H7 (cell line): ENCODE measurements at regions not wholly inside any gene's neighbourhood (a gene's known extent, or its start where the extent isn't known, plus 50 kb on each side); places are given as distances from the start of the nearest gene placed in this dataset.
"Not testable (repeated sequence)": the region's sequence is repeated elsewhere in the genome, so short reads cannot be mapped to it uniquely, and the experiment has no call there.

ENCODE experiments used
- DNase-seq: peaks from one replicate; pipeline ENCODE4 v3.0.0; 2012
- H3K27me3 ChIP-seq: 2 replicates; pipeline ENCODE4 v1.6.0; 2011; ENCODE audit warnings: mild to moderate bottlenecking, low read length; ENCODE audit not compliant: control insufficient read depth, insufficient read depth
- H3K36me3 ChIP-seq: replicated peaks from 2 replicates; pipeline ENCODE4 v1.5.1; 2011; ENCODE audit warnings: low read length; ENCODE audit not compliant: control insufficient read depth, insufficient read depth
- H3K4me3 ChIP-seq: 2 replicates; pipeline ENCODE4 v1.5.1; 2011; ENCODE audit warnings: low read depth, mild to moderate bottlenecking, control low read depth, low read length, moderate library complexity; ENCODE audit not compliant: insufficient read depth

GRCh38 chr16:26394409-26394808, 672.3 kb upstream of the C16orf82 start:
- Histone ChIP-seq H3K4me3 (no peak overlapping the region), H3K27me3 (no peaks in the 10 kb centered on the region), H3K36me3 (no peaks in the 10 kb centered on the region)
- no peak for DNase-seq

- Histone ChIP-seq H3K36me3 (no peaks in the 10 kb centered on the region), H3K27me3 (no peaks in the 10 kb centered on the region), H3K4me3 (no peak overlapping the region)
- DNase-seq, result no peak
These were observed 671.0 kb upstream of the C16orf82 start for GRCh38 chr16:26395700-26396099.

GRCh38 chr16:26396511-26397235, 670.1 kb upstream of the C16orf82 start:
- Histone ChIP-seq H3K27me3 (no peaks in the 10 kb centered on the region), H3K4me3 (no peak overlapping the region), H3K36me3 (no peaks in the 10 kb centered on the region)
- no peak for DNase-seq

GRCh38 chr16:26413780-26414179, 652.9 kb upstream of the C16orf82 start:
- H3K36me3 ChIP-seq, result no peaks in the 10 kb centered on the region
- DNase-seq, result peak; percentile 2
- no peak overlapping the region for H3K4me3 ChIP-seq
- no peaks in the 10 kb centered on the region for H3K27me3 ChIP-seq

- not testable (repeated sequence) for DNase-seq
These were observed 647.3 kb upstream of the C16orf82 start for GRCh38 chr16:26419458-26419857.

GRCh38 chr16:26430618-26431017, 636.1 kb upstream of the C16orf82 start:
- DNase-seq, result no peak
- no peaks in the 10 kb centered on the region for H3K27me3 ChIP-seq
- H3K4me3 ChIP-seq, result no peak overlapping the region
- no peaks in the 10 kb centered on the region for H3K36me3 ChIP-seq

More at GRCh38 chr16:26419458-26419857, 647.3 kb upstream of the C16orf82 start:
- not testable (repeated sequence) for H3K36me3 ChIP-seq, H3K27me3 ChIP-seq, H3K4me3 ChIP-seq

- Histone ChIP-seq H3K4me3 (no peak overlapping the region), H3K27me3 (no peaks in the 10 kb centered on the region), H3K36me3 (no peaks in the 10 kb centered on the region)
- DNase-seq, result no peak
These were observed 632.9 kb upstream of the C16orf82 start for GRCh38 chr16:26433807-26434206.

GRCh38 chr16:26441178-26441577, 625.5 kb upstream of the C16orf82 start:
- no peaks in the 10 kb centered on the region for H3K27me3 ChIP-seq
- no peak for DNase-seq
- no peaks in the 10 kb centered on the region for H3K36me3 ChIP-seq
- no peak overlapping the region for H3K4me3 ChIP-seq

- no peak overlapping the region for H3K4me3 ChIP-seq
- DNase-seq, result no peak
- no peaks in the 10 kb centered on the region for H3K27me3 ChIP-seq
- no peaks in the 10 kb centered on the region for H3K36me3 ChIP-seq
These were observed 624.4 kb upstream of the C16orf82 start for GRCh38 chr16:26442321-26442720.

- DNase-seq, result no peak
- no peaks in the 10 kb centered on the region for H3K36me3 ChIP-seq
- no peaks in the 10 kb centered on the region for H3K27me3 ChIP-seq
- no peak overlapping the region for H3K4me3 ChIP-seq
These were observed 619.2 kb upstream of the C16orf82 start for GRCh38 chr16:26447570-26447969.

GRCh38 chr16:26453215-26453614, 613.5 kb upstream of the C16orf82 start:
- Histone ChIP-seq H3K4me3 (no peak overlapping the region), H3K36me3 (no peaks in the 10 kb centered on the region), H3K27me3 (no peaks in the 10 kb centered on the region)
- peak; percentile 11 for DNase-seq

- H3K27me3 ChIP-seq, result no peaks in the 10 kb centered on the region
- no peak for DNase-seq
- no peak overlapping the region for H3K4me3 ChIP-seq
- no peaks in the 10 kb centered on the region for H3K36me3 ChIP-seq
These were observed 612.6 kb upstream of the C16orf82 start for GRCh38 chr16:26454102-26454501.

- no peak overlapping the region for H3K4me3 ChIP-seq
- no peaks in the 10 kb centered on the region for H3K27me3 ChIP-seq
- DNase-seq, result no peak
- no peaks in the 10 kb centered on the region for H3K36me3 ChIP-seq
These were observed 610.7 kb upstream of the C16orf82 start for GRCh38 chr16:26456074-26456473.

GRCh38 chr16:26457095-26457494, 609.6 kb upstream of the C16orf82 start:
- H3K4me3 ChIP-seq, result no peak overlapping the region
- no peaks in the 10 kb centered on the region for H3K36me3 ChIP-seq
- DNase-seq, result no peak
- no peaks in the 10 kb centered on the region for H3K27me3 ChIP-seq

- no peak overlapping the region for H3K4me3 ChIP-seq
- no peaks in the 10 kb centered on the region for H3K27me3 ChIP-seq
- no peaks in the 10 kb centered on the region for H3K36me3 ChIP-seq
- DNase-seq, result no peak
These were observed 608.8 kb upstream of the C16orf82 start for GRCh38 chr16:26457882-26458281.
